ENCODE measurements at regions not wholly inside any gene's neighbourhood (a gene's known extent, or its start where the extent isn't known, plus 50 kb on each side); places are given as distances from the start of the nearest gene placed in this dataset.

DNA sequence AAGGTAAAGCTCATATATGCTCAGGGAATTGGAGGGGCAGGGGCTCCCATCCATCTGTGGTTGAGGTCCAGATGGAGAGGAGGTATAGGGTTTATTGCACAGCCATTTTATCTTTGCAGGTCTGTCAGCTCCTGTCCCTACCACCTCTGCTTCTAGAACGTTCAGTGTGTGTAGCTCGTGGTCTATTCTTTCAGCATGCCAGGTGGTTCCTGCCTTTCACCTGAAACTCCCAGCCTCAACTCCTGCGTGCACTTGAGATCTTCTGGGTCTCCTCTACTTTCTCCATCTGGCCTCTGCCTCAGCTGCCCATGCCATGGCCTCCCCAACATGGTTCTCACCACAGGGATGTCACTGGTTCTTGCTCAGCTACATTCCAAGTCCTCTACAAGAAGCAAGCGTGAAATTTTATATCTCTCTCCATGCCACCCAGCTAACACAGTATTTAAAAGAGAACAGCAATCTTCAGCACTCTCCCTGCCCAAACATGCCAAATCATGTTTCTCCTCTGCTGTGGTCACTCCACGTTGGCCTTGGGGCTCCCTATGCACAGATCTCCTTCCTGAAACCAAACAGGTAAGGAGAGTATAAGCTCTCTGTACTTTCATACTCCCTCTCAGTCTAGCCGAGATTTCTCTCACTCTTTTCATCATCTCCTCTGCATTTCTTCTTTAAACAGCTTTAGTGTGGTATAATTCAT is 157.8 kb upstream of the TRPC6 start:
- TF ChIP-seq, protein P1, sequence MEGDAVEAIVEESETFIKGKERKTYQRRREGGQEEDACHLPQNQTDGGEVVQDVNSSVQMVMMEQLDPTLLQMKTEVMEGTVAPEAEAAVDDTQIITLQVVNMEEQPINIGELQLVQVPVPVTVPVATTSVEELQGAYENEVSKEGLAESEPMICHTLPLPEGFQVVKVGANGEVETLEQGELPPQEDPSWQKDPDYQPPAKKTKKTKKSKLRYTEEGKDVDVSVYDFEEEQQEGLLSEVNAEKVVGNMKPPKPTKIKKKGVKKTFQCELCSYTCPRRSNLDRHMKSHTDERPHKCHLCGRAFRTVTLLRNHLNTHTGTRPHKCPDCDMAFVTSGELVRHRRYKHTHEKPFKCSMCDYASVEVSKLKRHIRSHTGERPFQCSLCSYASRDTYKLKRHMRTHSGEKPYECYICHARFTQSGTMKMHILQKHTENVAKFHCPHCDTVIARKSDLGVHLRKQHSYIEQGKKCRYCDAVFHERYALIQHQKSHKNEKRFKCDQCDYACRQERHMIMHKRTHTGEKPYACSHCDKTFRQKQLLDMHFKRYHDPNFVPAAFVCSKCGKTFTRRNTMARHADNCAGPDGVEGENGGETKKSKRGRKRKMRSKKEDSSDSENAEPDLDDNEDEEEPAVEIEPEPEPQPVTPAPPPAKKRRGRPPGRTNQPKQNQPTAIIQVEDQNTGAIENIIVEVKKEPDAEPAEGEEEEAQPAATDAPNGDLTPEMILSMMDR (conservative IDR thresholded peaks at IDR 0.05; ENCODE audit: low read depth, low read length), result no peak
- DNase-seq (ENCODE audit: low read depth), result no peak
- no peak overlapping the region for H3K4me3 ChIP-seq (ENCODE audit: low read length)

DNA sequence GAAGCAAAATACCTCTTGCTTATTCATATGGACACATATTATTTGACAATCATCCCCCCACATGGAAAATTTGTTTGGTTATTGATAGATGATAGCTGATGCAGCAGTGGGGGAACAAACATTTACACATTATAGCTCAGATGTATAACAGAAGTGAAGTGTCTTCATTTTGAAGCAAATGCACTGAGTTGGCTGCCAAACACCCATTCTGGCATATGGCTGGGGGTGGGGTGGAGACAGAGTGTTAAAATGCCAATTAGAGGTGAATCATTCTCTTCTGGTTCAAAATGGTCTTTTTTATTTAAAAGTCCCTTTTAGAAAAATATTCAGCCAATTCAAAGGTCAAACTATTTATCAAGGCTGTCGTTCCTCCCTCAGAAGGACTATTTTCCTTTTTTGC is 157.3 kb upstream of the TRPC6 start:
- TF ChIP-seq, protein P1 (conservative IDR thresholded peaks at IDR 0.05; ENCODE audit: low read depth, low read length), result no peak
- no peak for DNase-seq (ENCODE audit: low read depth)
- H3K4me3 ChIP-seq (ENCODE audit: low read length), result no peak overlapping the region

DNA sequence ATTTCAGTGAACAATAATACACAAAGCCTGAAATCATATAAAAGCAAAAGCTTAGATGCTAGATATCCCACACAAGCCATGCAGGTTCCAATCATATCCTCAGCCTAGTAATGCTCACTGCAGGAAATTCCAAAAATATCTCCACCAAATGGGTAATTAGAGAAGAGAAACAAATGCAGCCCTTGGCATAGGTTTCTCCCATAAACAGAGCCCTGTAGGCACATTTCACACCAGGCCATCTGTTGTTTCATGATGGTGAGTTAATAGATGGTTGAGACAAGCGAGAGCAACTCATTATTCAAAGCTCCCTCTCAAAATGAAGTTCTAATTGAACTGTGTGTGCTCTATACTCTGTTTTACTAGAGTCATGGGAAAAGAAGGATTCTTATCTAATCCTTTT is 154.6 kb upstream of the TRPC6 start:
- TF ChIP-seq, protein P1 (conservative IDR thresholded peaks at IDR 0.05; ENCODE audit: low read depth, low read length), result no peak
- no peak for DNase-seq (ENCODE audit: low read depth)
- no peak overlapping the region for H3K4me3 ChIP-seq (ENCODE audit: low read length)

DNA sequence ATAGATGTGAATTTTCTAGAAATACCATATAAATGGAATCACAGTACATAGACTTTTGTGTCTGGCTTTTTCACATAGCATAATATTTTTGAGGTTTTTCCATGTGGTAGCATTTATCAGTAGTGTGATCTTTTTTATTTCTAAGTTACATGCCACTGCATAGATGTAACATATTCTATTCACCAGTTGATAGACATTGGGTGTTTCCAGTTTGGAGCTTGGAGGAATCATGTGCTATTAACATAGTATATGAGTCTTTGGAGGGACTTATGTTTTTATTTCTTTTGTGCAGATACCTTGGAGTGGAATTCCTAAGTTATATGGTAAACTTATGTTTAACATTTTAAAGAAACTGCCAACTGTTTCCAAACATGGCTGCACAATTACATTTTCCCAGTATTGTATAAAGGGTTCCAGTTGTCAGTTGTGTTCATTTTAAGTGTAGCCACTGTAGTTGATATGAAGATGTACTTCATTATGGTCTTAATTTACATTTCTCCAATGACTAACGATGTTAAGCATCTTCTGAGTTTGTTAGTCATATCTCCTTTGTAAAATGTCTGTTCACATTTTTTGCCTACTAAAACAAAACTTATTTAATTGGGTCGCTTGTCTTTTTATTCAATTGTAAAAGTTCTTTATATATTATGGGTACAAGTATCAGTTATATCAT is 145.7 kb upstream of the TRPC6 start:
- H3K4me3 ChIP-seq (ENCODE audit: low read length), result no peak overlapping the region
- TF ChIP-seq, protein P1 (conservative IDR thresholded peaks at IDR 0.05; ENCODE audit: low read depth, low read length), result no peak
- no peak for DNase-seq (ENCODE audit: low read depth)

DNA sequence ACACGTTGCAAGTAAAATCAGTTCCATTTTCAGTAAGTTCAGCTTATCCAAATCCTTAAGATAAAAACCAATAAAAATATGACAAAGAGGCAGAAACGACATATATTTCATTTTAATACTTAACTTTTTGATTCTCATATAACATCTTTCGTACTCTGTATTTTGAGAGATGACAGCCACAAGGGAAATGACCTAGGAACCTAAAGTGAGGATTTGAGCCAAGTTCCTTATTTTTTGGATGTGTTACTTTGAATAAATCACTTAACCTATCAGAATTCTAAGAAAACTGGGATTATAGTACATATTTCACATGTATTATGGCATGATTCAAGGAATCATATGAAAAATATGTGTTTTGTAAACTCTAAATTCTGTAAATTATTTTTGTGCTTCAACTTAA is 143.6 kb upstream of the TRPC6 start:
- TF ChIP-seq, protein P1 (conservative IDR thresholded peaks at IDR 0.05; ENCODE audit: low read depth, low read length), result no peak

DNA sequence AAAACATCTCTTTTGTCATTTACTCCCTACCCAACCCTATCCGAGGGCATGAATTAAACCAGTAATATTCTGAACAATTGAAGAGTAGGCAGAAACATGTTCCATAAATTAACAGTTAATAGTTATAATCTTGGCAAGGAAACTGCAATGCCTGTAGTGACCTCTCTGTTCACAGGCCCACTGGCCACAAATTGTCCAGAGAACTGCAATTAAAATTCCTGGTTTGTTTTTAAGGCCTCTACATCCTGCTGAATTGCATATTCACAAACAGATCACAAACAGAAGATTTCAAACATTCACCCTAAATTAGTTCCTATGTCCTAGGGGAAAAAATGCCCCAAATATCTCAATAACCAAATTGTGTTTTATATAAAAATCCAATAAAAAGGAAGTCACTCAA is 143.2 kb upstream of the TRPC6 start:
- TF ChIP-seq, protein P1 (conservative IDR thresholded peaks at IDR 0.05; ENCODE audit: low read depth, low read length), result no peak
- H3K4me3 ChIP-seq (ENCODE audit: low read length), result no peak overlapping the region
- DNase-seq (ENCODE audit: low read depth), result no peak

More for the DNA sequence above, 143.6 kb upstream of the TRPC6 start:
- H3K4me3 ChIP-seq (ENCODE audit: low read length), result no peak overlapping the region
- DNase-seq (ENCODE audit: low read depth), result no peak

DNA sequence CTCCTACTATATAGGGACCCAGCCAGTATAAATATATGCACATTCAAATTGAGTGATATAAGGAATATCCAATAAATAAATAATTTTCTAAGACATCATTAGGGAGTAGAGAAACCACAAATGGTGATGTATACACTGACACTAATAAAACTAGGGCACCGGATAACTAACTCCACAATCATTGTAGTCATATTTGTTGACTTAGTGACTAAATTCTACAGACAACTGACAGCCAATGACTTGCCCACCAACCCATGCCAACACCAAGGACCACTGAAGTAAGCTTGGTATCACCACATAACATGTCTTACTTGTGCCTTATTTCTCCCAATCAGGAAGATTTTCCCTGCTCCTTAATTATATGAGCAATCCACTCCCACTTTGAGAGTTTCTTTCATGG is 139.6 kb upstream of the TRPC6 start:
- H3K4me3 ChIP-seq (ENCODE audit: low read length), result no peak overlapping the region
- TF ChIP-seq, protein P1 (conservative IDR thresholded peaks at IDR 0.05; ENCODE audit: low read depth, low read length), result no peak
- no peak for DNase-seq (ENCODE audit: low read depth)

Measured in retinal pigment epithelial cell (primary cell).